Ovary (tissue), 7 donors: ENCODE measurements at regions not wholly inside any gene's neighbourhood (a gene's known extent, or its start where the extent isn't known, plus 50 kb on each side); places are given as distances from the start of the nearest gene placed in this dataset.
"Not testable (repeated sequence)": the region's sequence is repeated elsewhere in the genome, so short reads cannot be mapped to it uniquely, and the experiment has no call there.

Source experiments
- DNase-seq, 5 donors: peaks; one replicate each; pipeline ENCODE4 v3.0.0-alpha.2; 2019 to 2020
- H3K27ac ChIP-seq, 2 donors: fragments of 200-600 bp; one replicate each; pipeline versions ENCODE4 v1.5.1 to v1.8.0; 2019 to 2022
- H3K27me3 ChIP-seq: fragments of 200-600 bp; one replicate; pipeline ENCODE4 v1.8.0; 2022
- H3K36me3 ChIP-seq: fragments of 200-600 bp; sonication (generic); one replicate; pipeline ENCODE4 v1.5.1; 2019
- H3K4me1 ChIP-seq: one replicate; pipeline ENCODE4 v1.8.1; 2013; ENCODE audit warnings: mild to moderate bottlenecking, moderate library complexity; ENCODE audit not compliant: insufficient read depth
- H3K4me3 ChIP-seq: fragments of 200-600 bp; sonication (generic); one replicate; pipeline ENCODE4 v1.5.1; 2017
- H3K9me3 ChIP-seq, 2 donors: fragments of 200-600 bp in 1 of 2; sonication (generic) in 1 of 2; one replicate each; pipeline versions ENCODE4 v1.5.1 to v1.8.1; 2013 to 2019; ENCODE audit warnings: mild to moderate bottlenecking in 1 of 2, moderate library complexity in 1 of 2
- CTCF ChIP-seq, 3 donors: fragments of 450-650 bp in 2 of 3; fragments of 200-600 bp in 1 of 3; IDR thresholded peaks; one replicate each; pipeline versions ENCODE4 v1.5.1 to v1.8.0; 2016 to 2022; ENCODE audit warnings: antibody characterized with exemption in 3 of 3, mild to moderate bottlenecking in 1 of 3
- EP300 ChIP-seq: sonication (generic); formaldehyde crosslinking; IDR thresholded peaks from one replicate; pipeline ENCODE4 v1.6.1; 2017; ENCODE audit warnings: antibody characterized with exemption
- POLR2A ChIP-seq: fragments of 450-650 bp; IDR thresholded peaks from one replicate; pipeline ENCODE4 v1.6.1; 2017; ENCODE audit warnings: antibody characterized with exemption, mild to moderate bottlenecking, moderate library complexity
- WGBS, 3 donors: extraction: QIAGEN DNeasy Blood & Tissue Kit in 1 of 3; methylation state at CpG; one replicate each; pipeline versions ENCODE4 v1.1.5 to v1.1.7; 2013 to 2017; 5-methylcytosine and 5-hydroxymethylcytosine counted together
- intact Hi-C, 4 donors: fragments of 100-400 bp; cut with DNase I; formaldehyde crosslinking; loops; one replicate each; pipeline versions ENCODE4 v1.11.0 to v1.15.1; 2022 to 2023
- donor health status: DM: no; HTN: no; CAD: no; lungs with moderate emphysema.
- donor health status: DM: no; HTN: no; CAD: no.
- donor health status: Bipolar disorder and iron deficiency.
- donor health status: DM: no; HTN: no; CAD: no.
- donor health status: DM: yes; HTN: yes; CAD: no.

GRCh38 chr3:145094355-145094941, 1066.5 kb downstream of the PLOD2 start:
- Histone ChIP-seq H3K36me3 (no peaks in the 10 kb centered on the region), H3K27ac (no peak overlapping the region), H3K4me3 (no peak overlapping the region), H3K4me1 (peaks cover 2% of the 10 kb centered on the region), H3K9me3 (no peaks in the 10 kb centered on the region), H3K27me3 (no peaks in the 10 kb centered on the region)
- TF ChIP-seq CTCF (IDR thresholded peaks at IDR 0.05) (no peak), POLR2A (no peak), EP300 (no peak)
- 2 to 15% (median 3%) methylated on average over 3 of the region's 3 CpGs for WGBS, 3 donors
- DNase-seq, result no peak
- intact Hi-C loops, result no loop called here

GRCh38 chr3:145111141-145111540, 1049.8 kb downstream of the PLOD2 start:
- H3K36me3 ChIP-seq, H3K4me3 ChIP-seq, H3K27ac ChIP-seq, intact Hi-C loops, H3K4me1 ChIP-seq, DNase-seq, H3K9me3 ChIP-seq, H3K27me3 ChIP-seq: not testable (repeated sequence)
- 93 to 97% (median 94%) methylated on average over 5 of the region's 5 CpGs for WGBS, 3 donors

GRCh38 chr3:145116769-145117168, 1044.2 kb downstream of the PLOD2 start:
- WGBS, 3 donors, result 90 to 95% (median 92%) methylated on average over 4 of the region's 4 CpGs

DNA sequence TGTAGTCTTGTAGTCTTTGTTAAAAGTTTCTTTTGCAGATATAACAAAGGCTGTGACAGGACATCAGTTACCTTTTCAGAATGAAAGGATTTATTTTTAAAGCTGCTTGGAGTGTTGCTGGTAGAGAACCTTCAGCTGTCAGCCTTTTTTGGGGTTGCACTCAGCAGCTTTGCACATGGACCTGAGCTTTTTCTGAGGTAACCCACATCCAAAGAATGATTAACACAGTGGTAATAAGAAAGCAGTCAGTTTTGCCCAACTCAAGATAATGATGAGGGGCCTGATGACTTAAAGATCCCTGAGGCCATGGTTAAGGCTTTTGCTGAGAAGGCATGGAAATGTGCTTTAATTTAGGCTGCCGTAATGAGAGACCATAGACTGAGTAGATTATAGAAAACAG, 1042.7 kb downstream of the PLOD2 start:
- 93 to 100% (median 97%) methylated on average over 1 of the region's 1 CpG for WGBS, 3 donors
- no peak overlapping the region for H3K4me3 ChIP-seq

More at GRCh38 chr3:145116769-145117168, 1044.2 kb downstream of the PLOD2 start:
- Histone ChIP-seq H3K36me3 (no peaks in the 10 kb centered on the region), H3K27ac (no peak overlapping the region), H3K4me1 (no peaks in the 10 kb centered on the region), H3K27me3 (no peaks in the 10 kb centered on the region), H3K9me3 (no peaks in the 10 kb centered on the region), H3K4me3 (no peak overlapping the region)
- TF ChIP-seq POLR2A, result no peak
- TF ChIP-seq EP300, result no peak
- TF ChIP-seq CTCF (IDR thresholded peaks at IDR 0.05), result no peak
- intact Hi-C loops, result no loop called here
- no peak for DNase-seq

GRCh38 chr3:145124900-145125678, 1035.9 kb downstream of the PLOD2 start:
- Histone ChIP-seq H3K27ac (no peak overlapping the region), H3K4me1 (no peaks in the 10 kb centered on the region), H3K27me3 (no peaks in the 10 kb centered on the region), H3K4me3 (no peak overlapping the region), H3K9me3 (no peaks in the 10 kb centered on the region), H3K36me3 (no peaks in the 10 kb centered on the region)
- intact Hi-C loops, result no loop called here
- no peak for DNase-seq
- TF ChIP-seq CTCF (IDR thresholded peaks at IDR 0.05), result no peak
- TF ChIP-seq EP300, result no peak
- TF ChIP-seq POLR2A, result no peak
- WGBS, 3 donors, result 93 to 96% (median 95%) methylated on average over 4 of the region's 4 CpGs

More for the DNA sequence above, 1042.7 kb downstream of the PLOD2 start:
- DNase-seq, result no peak
- Histone ChIP-seq H3K27ac (no peak overlapping the region), H3K36me3 (no peaks in the 10 kb centered on the region), H3K9me3 (no peaks in the 10 kb centered on the region), H3K4me1 (no peaks in the 10 kb centered on the region), H3K27me3 (no peaks in the 10 kb centered on the region)
- no peak for TF ChIP-seq EP300
- intact Hi-C loops, result no loop called here
